HEK293 (cell line): ENCODE measurements at regions not wholly inside any gene's neighbourhood (a gene's known extent, or its start where the extent isn't known, plus 50 kb on each side); places are given as distances from the start of the nearest gene placed in this dataset.

Source experiments
- BCL6B ChIP-seq: fragments of 450-650 bp; formaldehyde crosslinking; IDR thresholded peaks from 2 replicates; pipeline ENCODE4 v1.5.1; 2017; ENCODE audit warnings: missing biosample characterization, missing genetic modification characterization
- CTCF ChIP-seq: fragments of 450-650 bp; formaldehyde crosslinking; IDR thresholded peaks from 2 replicates; pipeline ENCODE4 v1.5.1; 2016; ENCODE audit warnings: missing biosample characterization, missing genetic modification characterization
- IKZF3 ChIP-seq: fragments of 450-650 bp; IDR thresholded peaks from 2 replicates; pipeline ENCODE4 v1.5.0; 2018; ENCODE audit warnings: missing biosample characterization, mild to moderate bottlenecking, missing genetic modification characterization, moderate library complexity
- PBX3 ChIP-seq: sonication (generic); formaldehyde crosslinking; IDR thresholded peaks from 2 replicates; pipeline ENCODE4 v1.8.1; 2022; ENCODE audit warnings: mild to moderate bottlenecking, moderate library complexity, missing genetic modification reagents
- SP2 ChIP-seq: fragments of 450-650 bp; formaldehyde crosslinking; IDR thresholded peaks from 2 replicates; pipeline ENCODE4 v1.5.1; 2016; ENCODE audit warnings: missing biosample characterization, missing genetic modification characterization
- TRIM28 ChIP-seq: IDR thresholded peaks from 2 replicates; pipeline ENCODE4 v1.6.1; 2011; ENCODE audit warnings: low read length, control low read depth, borderline replicate concordance
- ZFP3 ChIP-seq: fragments of 450-650 bp; formaldehyde crosslinking; IDR thresholded peaks from 2 replicates; pipeline ENCODE4 v1.5.1; 2016; ENCODE audit warnings: low read depth, missing biosample characterization, missing genetic modification characterization
- ZNF274 ChIP-seq, 2 experiments: fragments of 200-500 bp in 1 of 2; fragments of 450-650 bp in 1 of 2; sonication (Bioruptor generic) in 1 of 2; formaldehyde crosslinking in 1 of 2; IDR thresholded peaks; 2 replicates each; pipeline versions ENCODE4 v1.5.1 to v1.6.1; 2014 to 2016; ENCODE audit warnings: borderline replicate concordance in 1 of 2, inconsistent platforms in 1 of 2, low read length in 1 of 2, missing biosample characterization in 1 of 2, missing genetic modification characterization in 1 of 2
- ZNF544 ChIP-seq: fragments of 450-650 bp; formaldehyde crosslinking; IDR thresholded peaks from 2 replicates; pipeline ENCODE4 v1.5.0; 2017; ENCODE audit warnings: missing biosample characterization, missing genetic modification characterization
- ZNF558 ChIP-seq: fragments of 450-650 bp; formaldehyde crosslinking; IDR thresholded peaks from 2 replicates; pipeline ENCODE4 v1.5.1; 2016; ENCODE audit warnings: missing biosample characterization, missing genetic modification characterization
- ZSCAN30 ChIP-seq: fragments of 450-650 bp; IDR thresholded peaks from 2 replicates; pipeline ENCODE4 v1.5.1; 2018; ENCODE audit warnings: missing biosample characterization, mild to moderate bottlenecking, missing genetic modification characterization, moderate library complexity

GRCh38 chr5:40314275-40314674 lies 365.4 kb upstream of the PTGER4 start:
- no peak for TF ChIP-seq CTCF (tag by site-specific recombination)
- TF ChIP-seq ZSCAN30 (tag by site-specific recombination): no peak
- no peak for TF ChIP-seq ZNF558 (tag by site-specific recombination)
- no peak for TF ChIP-seq ZFP3 (tag by site-specific recombination)
- TF ChIP-seq PBX3 (CRISPR knock-in tag): no peak
- no peak for TF ChIP-seq ZNF544 (tag by site-specific recombination)
- no peak for TF ChIP-seq TRIM28
- no peak for TF ChIP-seq BCL6B (tag by site-specific recombination)
- no peak for TF ChIP-seq ZNF274 (IDR thresholded peaks at IDR 0.05; ENCODE audit: low read length)
- TF ChIP-seq ZNF274 (tag by site-specific recombination; IDR thresholded peaks at IDR 0.05; ENCODE audit: borderline replicate concordance): no peak
- TF ChIP-seq SP2 (tag by site-specific recombination): no peak
- no peak for TF ChIP-seq IKZF3 (tag by site-specific recombination)
